ENCODE measurements at regions not wholly inside any gene's neighbourhood (a gene's known extent, or its start where the extent isn't known, plus 50 kb on each side); places are given as distances from the start of the nearest gene placed in this dataset.
A peak's percentile ranks its signal among the peaks of the same experiment; 100 is the strongest.

DNA sequence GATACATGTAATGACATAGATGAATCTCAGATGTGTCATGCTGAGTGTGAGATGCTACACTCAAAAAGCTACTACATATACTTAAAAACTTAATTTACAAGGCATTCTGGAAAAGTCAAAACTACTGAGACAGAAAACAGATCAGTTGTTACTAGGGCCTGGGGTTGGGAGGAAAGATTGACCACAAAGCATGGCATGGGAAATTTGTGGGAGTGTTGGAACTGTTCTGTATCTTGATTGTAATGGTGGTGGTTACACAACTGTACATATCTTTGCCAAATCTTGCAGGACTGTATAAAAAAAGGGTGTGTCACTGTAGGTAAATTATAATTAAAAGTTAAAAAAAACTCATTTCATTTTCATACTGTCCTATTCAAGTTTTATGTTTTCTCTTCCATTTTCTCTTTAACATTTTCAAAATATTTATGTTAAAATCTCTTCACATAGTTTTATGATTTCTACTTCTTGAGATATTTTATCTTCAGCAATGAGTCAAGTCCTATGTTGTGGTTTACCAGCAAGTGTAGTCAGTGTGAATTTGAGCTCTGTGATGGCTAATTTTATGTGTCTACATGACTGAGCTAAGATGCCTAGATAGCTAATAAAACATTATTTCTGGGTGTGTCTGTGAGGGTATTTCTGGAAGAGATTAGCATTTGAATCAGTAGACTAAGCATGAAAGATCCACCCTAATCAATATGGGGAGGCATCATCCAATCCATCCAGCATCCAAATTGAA, 58.6 kb upstream of the VRK2 start:
- peak; percentile 15 for DNase-seq

DNA sequence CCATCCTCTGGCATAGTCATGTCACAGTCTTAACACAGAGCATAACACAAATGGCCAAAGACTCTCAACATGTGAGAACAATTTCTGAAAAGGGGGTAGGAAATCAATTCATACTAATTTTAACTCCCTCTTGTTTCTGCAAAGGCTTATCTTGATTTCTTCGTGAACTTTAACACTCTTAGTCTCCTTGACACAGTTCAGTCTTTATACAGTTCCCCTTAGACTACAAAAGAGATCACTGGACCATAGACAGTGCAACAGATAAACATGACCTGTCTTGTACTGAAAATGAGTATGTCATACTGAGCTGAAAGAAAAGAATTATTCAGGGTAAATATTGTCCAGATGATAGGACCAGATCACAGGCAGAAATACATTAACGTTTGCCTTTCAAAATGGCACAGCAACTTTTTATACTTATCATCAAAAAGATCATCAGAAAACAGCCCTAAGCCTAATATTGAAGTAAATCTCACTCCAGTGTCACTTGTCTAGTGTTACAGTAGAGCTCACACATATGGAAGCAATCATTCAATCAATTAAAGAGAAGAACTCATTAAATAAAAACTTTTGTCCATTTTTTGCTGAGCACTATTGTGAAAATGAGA, 56.4 kb upstream of the VRK2 start:
- no peak for DNase-seq

All from EL (cell line).